ENCODE measurements at regions not wholly inside any gene's neighbourhood (a gene's known extent, or its start where the extent isn't known, plus 50 kb on each side); places are given as distances from the start of the nearest gene placed in this dataset.

GRCh38 chr18:61189376-61189775, 143.9 kb upstream of the CDH20 start:
- Histone ChIP-seq H3K4me1 (ENCODE audit: control insufficient read depth in 4 of 4, insufficient read depth in 4 of 4, low read length in 3 of 4) (no peaks in the 10 kb centered on the region), H3K27ac (ENCODE audit: low read depth in 1 of 2, low read length in 2 of 2) (no peak overlapping the region), H3K4me3 (ENCODE audit: low read depth in 1 of 3, low read length in 3 of 3) (no peak overlapping the region), H3K27me3 (ENCODE audit: control insufficient read depth in 4 of 4, insufficient read depth in 4 of 4, low read length in 3 of 4) (no peaks in the 10 kb centered on the region), H3K9me3 (ENCODE audit: control insufficient read depth in 4 of 4, low read length in 3 of 4) (no peaks in the 10 kb centered on the region), H3K9ac (ENCODE audit: low read depth in 1 of 2, low read length in 2 of 2) (no peak overlapping the region), H3K36me3 (ENCODE audit: control insufficient read depth in 4 of 4, insufficient read depth in 3 of 4, low read depth in 1 of 4, low read length in 3 of 4) (no peaks in the 10 kb centered on the region)
- TF ChIP-seq ATF3 (IDR thresholded peaks at IDR 0.05), result no peak
- no peak for TF ChIP-seq HNF4G (IDR thresholded peaks at IDR 0.05)
- TF ChIP-seq TAF1 (conservative IDR thresholded peaks at IDR 0.05), result no peak
- no peak for TF ChIP-seq CTCF (IDR thresholded peaks at IDR 0.05; ENCODE audit: low read depth, low read length, missing input control)
- DNase-seq (ENCODE audit: low spot score), result no peak
- 76% methylated on average over 3 of the region's 3 CpGs for WGBS

- Histone ChIP-seq H3K27me3 (ENCODE audit: control insufficient read depth in 4 of 4, insufficient read depth in 4 of 4, low read length in 3 of 4) (no peaks in the 10 kb centered on the region), H3K4me3 (ENCODE audit: low read depth in 1 of 3, low read length in 3 of 3) (no peak overlapping the region), H3K9me3 (ENCODE audit: control insufficient read depth in 4 of 4, low read length in 3 of 4) (no peaks in the 10 kb centered on the region), H3K27ac (ENCODE audit: low read depth in 1 of 2, low read length in 2 of 2) (no peak overlapping the region), H3K36me3 (ENCODE audit: control insufficient read depth in 4 of 4, insufficient read depth in 3 of 4, low read depth in 1 of 4, low read length in 3 of 4) (no peaks in the 10 kb centered on the region), H3K4me1 (ENCODE audit: control insufficient read depth in 4 of 4, insufficient read depth in 4 of 4, low read length in 3 of 4) (no peaks in the 10 kb centered on the region), H3K9ac (ENCODE audit: low read depth in 1 of 2, low read length in 2 of 2) (no peak overlapping the region)
- DNase-seq (ENCODE audit: low spot score), result no peak
- WGBS, result 58% methylated on average over 4 of the region's 4 CpGs
- TF ChIP-seq RAD21 (IDR thresholded peaks at IDR 0.05) (no peak), YY1 (IDR thresholded peaks at IDR 0.05) (no peak), REST (IDR thresholded peaks at IDR 0.05) (no peak), ATF3 (IDR thresholded peaks at IDR 0.05) (no peak), HNF4G (IDR thresholded peaks at IDR 0.05) (no peak), RXRA (IDR thresholded peaks at IDR 0.05) (no peak), CTCF (IDR thresholded peaks at IDR 0.05; ENCODE audit: low read depth, low read length, missing input control) (no peak)
Measured at GRCh38 chr18:61194726-61195125, 138.5 kb upstream of the CDH20 start.

GRCh38 chr18:61196750-61197149, 136.5 kb upstream of the CDH20 start:
- DNase-seq (ENCODE audit: low spot score), result no peak
- WGBS, result 70% methylated on average over 4 of the region's 4 CpGs
- Histone ChIP-seq H3K36me3 (ENCODE audit: control insufficient read depth in 4 of 4, insufficient read depth in 3 of 4, low read depth in 1 of 4, low read length in 3 of 4) (no peaks in the 10 kb centered on the region), H3K4me3 (ENCODE audit: low read depth in 1 of 3, low read length in 3 of 3) (no peak overlapping the region), H3K9ac (ENCODE audit: low read depth in 1 of 2, low read length in 2 of 2) (no peak overlapping the region), H3K27ac (ENCODE audit: low read depth in 1 of 2, low read length in 2 of 2) (no peak overlapping the region), H3K27me3 (ENCODE audit: control insufficient read depth in 4 of 4, insufficient read depth in 4 of 4, low read length in 3 of 4) (no peaks in the 10 kb centered on the region), H3K4me1 (ENCODE audit: control insufficient read depth in 4 of 4, insufficient read depth in 4 of 4, low read length in 3 of 4) (no peaks in the 10 kb centered on the region), H3K9me3 (ENCODE audit: control insufficient read depth in 4 of 4, low read length in 3 of 4) (no peaks in the 10 kb centered on the region)
- TF ChIP-seq ATF3 (IDR thresholded peaks at IDR 0.05), result no peak
